HG02973 (cell line): ENCODE measurements at regions not wholly inside any gene's neighbourhood (a gene's known extent, or its start where the extent isn't known, plus 50 kb on each side); places are given as distances from the start of the nearest gene placed in this dataset.
"Not testable (repeated sequence)": the region's sequence is repeated elsewhere in the genome, so short reads cannot be mapped to it uniquely, and the experiment has no call there.

Experiments used
- ATAC-seq: cut with Tn5 transposase; IDR thresholded peaks from one replicate; pipeline ENCODE4 v1.9.1; 2021; ENCODE audit warnings: moderate library complexity; ENCODE audit not compliant: unreplicated experiment

- no peak for ATAC-seq
These were observed 118.7 kb downstream of the ZNF365 start for GRCh38 chr10:62492870-62493180.

- ATAC-seq: no peak
These were observed 122.8 kb downstream of the ZNF365 start for GRCh38 chr10:62496925-62497324.

- ATAC-seq: no peak
These were observed 124.1 kb downstream of the ZNF365 start for GRCh38 chr10:62498271-62498670.

GRCh38 chr10:62500116-62500515 is 125.9 kb downstream of the ZNF365 start:
- ATAC-seq: not testable (repeated sequence)

GRCh38 chr10:62501547-62501946 is 127.4 kb downstream of the ZNF365 start:
- no peak for ATAC-seq

GRCh38 chr10:62502995-62503613 is 128.9 kb downstream of the ZNF365 start:
- ATAC-seq: no peak

GRCh38 chr10:62503872-62504271 is 129.7 kb downstream of the ZNF365 start:
- no peak for ATAC-seq

GRCh38 chr10:62506371-62506770 is 132.2 kb downstream of the ZNF365 start:
- ATAC-seq: no peak

- ATAC-seq: no peak
These were observed 137.1 kb downstream of the ZNF365 start for GRCh38 chr10:62511238-62511637.

GRCh38 chr10:62511656-62512055 is 137.5 kb downstream of the ZNF365 start:
- peak; percentile 70 for ATAC-seq

GRCh38 chr10:62512732-62513475 is 138.7 kb downstream of the ZNF365 start:
- no peak for ATAC-seq

GRCh38 chr10:62514079-62514693 is 140.0 kb downstream of the ZNF365 start:
- ATAC-seq: no peak

GRCh38 chr10:62517252-62517651 is 143.1 kb downstream of the ZNF365 start:
- ATAC-seq: no peak

- ATAC-seq: peak; percentile 43
These were observed 153.1 kb downstream of the ZNF365 start for GRCh38 chr10:62527019-62527827.

GRCh38 chr10:62528441-62528840 is 154.3 kb downstream of the ZNF365 start:
- peak; percentile 96 for ATAC-seq

GRCh38 chr10:62529396-62529795 is 155.2 kb downstream of the ZNF365 start:
- ATAC-seq: no peak

GRCh38 chr10:62534031-62534430 is 159.9 kb downstream of the ZNF365 start:
- ATAC-seq: no peak

- no peak for ATAC-seq
These were observed 164.4 kb downstream of the ZNF365 start for GRCh38 chr10:62538606-62539005.

- ATAC-seq: no peak
These were observed 166.2 kb downstream of the ZNF365 start for GRCh38 chr10:62540389-62540788.

- no peak for ATAC-seq
These were observed 167.6 kb downstream of the ZNF365 start for GRCh38 chr10:62541811-62542210.

- ATAC-seq: no peak
These were observed 169.6 kb downstream of the ZNF365 start for GRCh38 chr10:62543571-62544355.
